ENCODE measurements at regions not wholly inside any gene's neighbourhood (a gene's known extent, or its start where the extent isn't known, plus 50 kb on each side); places are given as distances from the start of the nearest gene placed in this dataset.

GRCh38 chr11:109106151-109106906 is 315.7 kb upstream of the C11orf87 start:
- DNase-seq (ENCODE audit: low spot score): no peak

GRCh38 chr11:109109150-109109549 is 312.8 kb upstream of the C11orf87 start:
- no peak for DNase-seq (ENCODE audit: low spot score)

GRCh38 chr11:109109571-109110315 is 312.2 kb upstream of the C11orf87 start:
- no peak for DNase-seq (ENCODE audit: low spot score)

- DNase-seq (ENCODE audit: low spot score): no peak
Measured at GRCh38 chr11:109112261-109112660, 309.7 kb upstream of the C11orf87 start.

GRCh38 chr11:109112821-109113280 is 309.1 kb upstream of the C11orf87 start:
- DNase-seq (ENCODE audit: low spot score): no peak

GRCh38 chr11:109120341-109120740 is 301.6 kb upstream of the C11orf87 start:
- DNase-seq (ENCODE audit: low spot score): no peak

- DNase-seq (ENCODE audit: low spot score): no peak
Measured at GRCh38 chr11:109121173-109121932, 300.6 kb upstream of the C11orf87 start.

GRCh38 chr11:109123816-109124787 is 297.9 kb upstream of the C11orf87 start:
- peak; percentile 12 for DNase-seq (ENCODE audit: low spot score)

- DNase-seq (ENCODE audit: low spot score): no peak
Measured at GRCh38 chr11:109130910-109131309, 291.1 kb upstream of the C11orf87 start.

- DNase-seq (ENCODE audit: low spot score): no peak
Measured at GRCh38 chr11:109132539-109132938, 289.5 kb upstream of the C11orf87 start.

GRCh38 chr11:109133159-109133558 is 288.8 kb upstream of the C11orf87 start:
- no peak for DNase-seq (ENCODE audit: low spot score)

GRCh38 chr11:109135627-109136026 is 286.4 kb upstream of the C11orf87 start:
- no peak for DNase-seq (ENCODE audit: low spot score)

GRCh38 chr11:109138196-109138595 is 283.8 kb upstream of the C11orf87 start:
- no peak for DNase-seq (ENCODE audit: low spot score)

GRCh38 chr11:109140426-109140825 is 281.6 kb upstream of the C11orf87 start:
- no peak for DNase-seq (ENCODE audit: low spot score)

GRCh38 chr11:109140857-109141515 is 281.0 kb upstream of the C11orf87 start:
- DNase-seq (ENCODE audit: low spot score): no peak

- no peak for DNase-seq (ENCODE audit: low spot score)
Measured at GRCh38 chr11:109145287-109145686, 276.7 kb upstream of the C11orf87 start.

GRCh38 chr11:109147726-109148125 is 274.3 kb upstream of the C11orf87 start:
- no peak for DNase-seq (ENCODE audit: low spot score)

GRCh38 chr11:109148669-109149068 is 273.3 kb upstream of the C11orf87 start:
- DNase-seq (ENCODE audit: low spot score): no peak

- no peak for DNase-seq (ENCODE audit: low spot score)
Measured at GRCh38 chr11:109150581-109150980, 271.4 kb upstream of the C11orf87 start.

- DNase-seq (ENCODE audit: low spot score): no peak
Measured at GRCh38 chr11:109153836-109154235, 268.2 kb upstream of the C11orf87 start.

- DNase-seq (ENCODE audit: low spot score): no peak
Measured at GRCh38 chr11:109155291-109155690, 266.7 kb upstream of the C11orf87 start.
